Inflammatory macrophage (primary cell): ENCODE measurements at regions not wholly inside any gene's neighbourhood (a gene's known extent, or its start where the extent isn't known, plus 50 kb on each side); places are given as distances from the start of the nearest gene placed in this dataset.

Experiments
- DNase-seq, 2 donors: peaks; one replicate each; pipeline ENCODE4 v3.0.0-alpha.2; 2020 to 2022

GRCh38 chr1:9179463-9180110, 50.7 kb upstream of the GPR157 start:
- peak; percentile 75 to 85 for DNase-seq

GRCh38 chr1:9180111-9180819, 51.4 kb upstream of the GPR157 start:
- DNase-seq: peak; percentile 90

- peak; percentile 59 to 65 for DNase-seq
These were observed 52.4 kb upstream of the GPR157 start for GRCh38 chr1:9181176-9181906.

GRCh38 chr1:9181990-9182783, 52.4 kb upstream of the H6PD start:
- DNase-seq: peak; percentile 25 to 59

GRCh38 chr1:9182784-9183257, 51.8 kb upstream of the H6PD start:
- peak; percentile 23 to 42 for DNase-seq

GRCh38 chr1:9183441-9183840, 51.1 kb upstream of the H6PD start:
- peak in 1 of 2 donors; percentile 1 for DNase-seq

GRCh38 chr1:9183898-9184297, 50.7 kb upstream of the H6PD start:
- peak in 1 of 2 donors; percentile 2 for DNase-seq

GRCh38 chr1:9184749-9185148, 49.8 kb upstream of the H6PD start:
- DNase-seq: no peak
